ENCODE measurements at regions not wholly inside any gene's neighbourhood (a gene's known extent, or its start where the extent isn't known, plus 50 kb on each side); places are given as distances from the start of the nearest gene placed in this dataset.

- no peaks in the 10 kb centered on the region for H3K36me3 ChIP-seq (ENCODE audit: insufficient read depth, low read length)
- peaks cover 4% of the 10 kb centered on the region for H3K9me3 ChIP-seq (ENCODE audit: low read length)
- H2AFZ ChIP-seq (ENCODE audit: low read depth, low read length): no peak overlapping the region
- no peaks in the 10 kb centered on the region for H3K27me3 ChIP-seq (ENCODE audit: insufficient read depth, low read length)
- H3K4me1 ChIP-seq (ENCODE audit: insufficient read depth, low read length): no peaks in the 10 kb centered on the region
- no peak overlapping the region for H3K4me3 ChIP-seq (ENCODE audit: low read length)
These were observed 792.9 kb downstream of the EFNA5 start for GRCh38 chr5:106877881-106878280.

GRCh38 chr5:106876665-106877194, 794.0 kb downstream of the EFNA5 start:
- H3K27me3 ChIP-seq (ENCODE audit: insufficient read depth, low read length): no peaks in the 10 kb centered on the region
- H2AFZ ChIP-seq (ENCODE audit: low read depth, low read length): no peak overlapping the region
- no peaks in the 10 kb centered on the region for H3K36me3 ChIP-seq (ENCODE audit: insufficient read depth, low read length)
- peaks cover 4% of the 10 kb centered on the region for H3K9me3 ChIP-seq (ENCODE audit: low read length)
- no peak overlapping the region for H3K4me3 ChIP-seq (ENCODE audit: low read length)
- H3K4me1 ChIP-seq (ENCODE audit: insufficient read depth, low read length): no peaks in the 10 kb centered on the region

DNA sequence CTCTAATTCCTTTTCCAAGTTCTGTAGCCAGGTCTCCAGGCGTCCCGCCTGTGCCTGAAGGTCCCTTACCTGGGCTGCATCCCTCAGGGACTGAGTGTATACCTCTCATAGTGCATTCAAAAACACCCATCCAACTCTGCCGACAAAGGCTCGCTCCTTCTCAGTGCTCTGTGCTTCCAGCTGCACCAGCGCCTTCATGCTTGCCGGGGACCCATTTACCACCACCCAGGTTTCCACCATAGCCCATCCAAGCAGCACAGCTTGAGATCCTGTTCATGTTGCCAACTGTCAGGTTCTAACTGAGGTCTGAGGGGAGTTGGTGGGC, 794.5 kb downstream of the EFNA5 start:
- Histone ChIP-seq H3K4me1 (ENCODE audit: insufficient read depth, low read length) (no peaks in the 10 kb centered on the region), H3K27me3 (ENCODE audit: insufficient read depth, low read length) (no peaks in the 10 kb centered on the region), H2AFZ (ENCODE audit: low read depth, low read length) (no peak overlapping the region), H3K4me3 (ENCODE audit: low read length) (no peak overlapping the region), H3K9me3 (ENCODE audit: low read length) (peaks cover 4% of the 10 kb centered on the region), H3K36me3 (ENCODE audit: insufficient read depth, low read length) (no peaks in the 10 kb centered on the region)

DNA sequence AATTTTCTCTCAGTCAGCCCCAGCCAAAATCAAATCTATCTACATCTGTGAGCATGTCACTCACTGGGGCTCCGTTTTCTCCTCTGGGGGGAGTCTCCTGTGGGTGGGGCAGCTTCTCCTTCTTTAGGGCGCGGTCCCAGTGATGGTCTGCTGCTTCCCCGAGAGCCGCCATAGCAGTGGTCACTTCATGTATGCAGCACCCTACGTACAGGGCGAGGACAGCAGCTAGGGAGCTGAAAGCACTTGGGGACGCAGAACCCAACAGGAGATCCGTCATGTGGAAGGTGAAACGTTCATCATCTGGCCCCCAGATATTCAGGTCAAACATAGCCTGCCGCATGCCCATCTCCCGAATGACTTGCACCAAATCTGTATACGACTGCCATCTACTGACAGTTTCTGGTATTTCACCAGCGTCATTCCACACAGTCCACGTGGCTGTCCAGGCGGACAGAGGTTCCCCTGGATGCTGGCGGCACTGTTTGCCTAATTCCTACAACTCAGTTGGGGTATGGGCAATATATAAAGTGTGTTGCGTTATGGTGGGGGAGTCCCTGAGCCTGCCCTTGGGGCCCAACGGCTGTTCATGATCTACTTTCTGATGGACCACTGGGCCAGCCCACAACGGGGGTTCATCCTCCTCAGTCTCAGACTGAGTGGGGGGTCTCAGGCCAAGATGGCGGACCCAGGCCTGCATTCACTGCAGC, 795.0 kb downstream of the EFNA5 start:
- Histone ChIP-seq H3K4me3 (ENCODE audit: low read length) (no peak overlapping the region), H2AFZ (ENCODE audit: low read depth, low read length) (no peak overlapping the region), H3K4me1 (ENCODE audit: insufficient read depth, low read length) (no peaks in the 10 kb centered on the region), H3K9me3 (ENCODE audit: low read length) (peaks cover 4% of the 10 kb centered on the region), H3K36me3 (ENCODE audit: insufficient read depth, low read length) (no peaks in the 10 kb centered on the region), H3K27me3 (ENCODE audit: insufficient read depth, low read length) (no peaks in the 10 kb centered on the region)

GRCh38 chr5:106874974-106875373, 795.8 kb downstream of the EFNA5 start:
- Histone ChIP-seq H3K27me3 (ENCODE audit: insufficient read depth, low read length) (no peaks in the 10 kb centered on the region), H3K36me3 (ENCODE audit: insufficient read depth, low read length) (no peaks in the 10 kb centered on the region), H2AFZ (ENCODE audit: low read depth, low read length) (no peak overlapping the region), H3K4me3 (ENCODE audit: low read length) (no peak overlapping the region), H3K9me3 (ENCODE audit: low read length) (peaks cover 4% of the 10 kb centered on the region), H3K4me1 (ENCODE audit: insufficient read depth, low read length) (no peaks in the 10 kb centered on the region)

DNA sequence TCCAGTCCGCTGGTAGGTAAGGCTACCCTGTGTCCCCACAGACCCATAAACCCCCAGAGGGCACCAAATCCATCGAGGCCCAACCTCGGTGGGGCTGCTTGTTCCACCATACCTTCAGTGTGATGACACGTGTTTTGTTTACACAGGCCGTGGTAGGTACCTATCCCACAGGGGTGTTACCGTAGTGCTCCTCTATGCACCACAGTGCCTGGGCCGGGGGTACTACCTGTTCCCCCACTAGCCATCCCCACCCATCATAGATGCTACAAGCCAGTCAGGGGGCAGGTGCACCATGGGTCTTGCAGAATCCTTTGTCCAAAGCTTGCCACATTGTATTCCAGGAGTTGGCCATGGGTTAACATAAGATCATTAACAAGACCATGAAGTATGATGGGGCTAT, 796.2 kb downstream of the EFNA5 start:
- Histone ChIP-seq H3K27me3 (ENCODE audit: insufficient read depth, low read length) (no peaks in the 10 kb centered on the region), H3K9me3 (ENCODE audit: low read length) (peaks cover 4% of the 10 kb centered on the region), H3K36me3 (ENCODE audit: insufficient read depth, low read length) (no peaks in the 10 kb centered on the region), H2AFZ (ENCODE audit: low read depth, low read length) (no peak overlapping the region), H3K4me3 (ENCODE audit: low read length) (no peak overlapping the region), H3K4me1 (ENCODE audit: insufficient read depth, low read length) (no peaks in the 10 kb centered on the region)

DNA sequence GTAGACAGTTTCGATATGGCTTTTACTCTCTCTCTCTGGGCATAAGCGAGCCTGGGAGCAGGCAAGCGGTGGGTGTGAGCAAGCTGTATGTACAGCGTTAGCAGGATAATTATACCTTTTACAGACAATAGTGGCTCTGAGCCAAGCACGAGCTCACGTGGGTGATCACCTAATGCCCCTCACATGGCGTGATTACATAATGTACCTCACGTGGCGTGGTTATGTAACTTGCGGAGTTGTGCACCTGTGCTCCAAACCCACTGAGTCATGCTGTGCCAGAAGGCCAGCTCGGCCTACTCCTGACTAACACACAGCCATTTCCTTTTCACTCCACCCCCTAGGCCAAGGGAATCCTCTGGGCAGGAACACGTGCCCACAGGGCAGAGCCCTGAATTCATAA, 797.2 kb downstream of the EFNA5 start:
- H3K36me3 ChIP-seq (ENCODE audit: insufficient read depth, low read length): no peaks in the 10 kb centered on the region
- no peak overlapping the region for H2AFZ ChIP-seq (ENCODE audit: low read depth, low read length)
- no peak overlapping the region for H3K4me3 ChIP-seq (ENCODE audit: low read length)
- no peaks in the 10 kb centered on the region for H3K27me3 ChIP-seq (ENCODE audit: insufficient read depth, low read length)
- H3K4me1 ChIP-seq (ENCODE audit: insufficient read depth, low read length): no peaks in the 10 kb centered on the region
- H3K9me3 ChIP-seq (ENCODE audit: low read length): peaks cover 4% of the 10 kb centered on the region

- Histone ChIP-seq H3K9me3 (ENCODE audit: low read length) (no peaks in the 10 kb centered on the region), H3K4me3 (ENCODE audit: low read length) (no peak overlapping the region)
These were observed 805.5 kb downstream of the EFNA5 start for GRCh38 chr5:106865279-106865678.

GRCh38 chr5:106862450-106863193, 808.1 kb downstream of the EFNA5 start:
- H3K27me3 ChIP-seq (ENCODE audit: insufficient read depth, low read length): no peaks in the 10 kb centered on the region
- H2AFZ ChIP-seq (ENCODE audit: low read depth, low read length): no peak overlapping the region

More at GRCh38 chr5:106865279-106865678, 805.5 kb downstream of the EFNA5 start:
- peaks cover 6% of the 10 kb centered on the region for H3K4me1 ChIP-seq (ENCODE audit: insufficient read depth, low read length)
- no peaks in the 10 kb centered on the region for H3K27me3 ChIP-seq (ENCODE audit: insufficient read depth, low read length)
- no peak overlapping the region for H2AFZ ChIP-seq (ENCODE audit: low read depth, low read length)
- no peaks in the 10 kb centered on the region for H3K36me3 ChIP-seq (ENCODE audit: insufficient read depth, low read length)

GRCh38 chr5:106860398-106861044, 810.2 kb downstream of the EFNA5 start:
- Histone ChIP-seq H3K27me3 (ENCODE audit: insufficient read depth, low read length) (no peaks in the 10 kb centered on the region), H3K36me3 (ENCODE audit: insufficient read depth, low read length) (no peaks in the 10 kb centered on the region), H2AFZ (ENCODE audit: low read depth, low read length) (no peak overlapping the region), H3K9me3 (ENCODE audit: low read length) (no peaks in the 10 kb centered on the region), H3K4me3 (ENCODE audit: low read length) (no peak overlapping the region), H3K4me1 (ENCODE audit: insufficient read depth, low read length) (peaks cover 6% of the 10 kb centered on the region)

More at GRCh38 chr5:106862450-106863193, 808.1 kb downstream of the EFNA5 start:
- Histone ChIP-seq H3K36me3 (ENCODE audit: insufficient read depth, low read length) (no peaks in the 10 kb centered on the region), H3K4me1 (ENCODE audit: insufficient read depth, low read length) (peaks cover 6% of the 10 kb centered on the region), H3K4me3 (ENCODE audit: low read length) (no peak overlapping the region), H3K9me3 (ENCODE audit: low read length) (no peaks in the 10 kb centered on the region)

DNA sequence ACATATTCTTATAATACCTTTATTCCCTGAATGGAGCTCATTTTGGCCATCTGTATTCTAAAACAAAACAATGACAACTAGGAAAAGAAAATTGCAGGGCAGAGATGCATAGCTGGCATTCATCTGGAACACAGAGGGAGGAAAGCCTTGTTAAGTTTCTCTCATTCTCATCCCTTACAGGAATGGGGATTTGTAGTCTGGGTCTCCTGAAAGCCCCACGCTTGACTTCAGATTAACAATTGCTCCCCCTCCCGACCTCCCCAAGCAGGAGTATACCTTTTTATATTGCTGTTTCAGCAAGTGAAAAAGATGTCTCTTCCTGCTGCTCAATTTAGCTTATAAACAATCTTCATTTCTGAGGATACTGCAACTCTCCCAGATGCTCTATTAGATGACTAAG, 812.1 kb downstream of the EFNA5 start:
- Histone ChIP-seq H3K36me3 (ENCODE audit: insufficient read depth, low read length) (no peaks in the 10 kb centered on the region), H3K27me3 (ENCODE audit: insufficient read depth, low read length) (no peaks in the 10 kb centered on the region), H3K9me3 (ENCODE audit: low read length) (peaks cover 4% of the 10 kb centered on the region), H3K4me3 (ENCODE audit: low read length) (no peak overlapping the region), H2AFZ (ENCODE audit: low read depth, low read length) (no peak overlapping the region), H3K4me1 (ENCODE audit: insufficient read depth, low read length) (peaks cover 6% of the 10 kb centered on the region)

- Histone ChIP-seq H3K4me1 (ENCODE audit: insufficient read depth, low read length) (no peaks in the 10 kb centered on the region), H2AFZ (ENCODE audit: low read depth, low read length) (no peak overlapping the region), H3K27me3 (ENCODE audit: insufficient read depth, low read length) (no peaks in the 10 kb centered on the region), H3K36me3 (ENCODE audit: insufficient read depth, low read length) (no peaks in the 10 kb centered on the region), H3K4me3 (ENCODE audit: low read length) (no peak overlapping the region), H3K9me3 (ENCODE audit: low read length) (peaks cover 4% of the 10 kb centered on the region)
These were observed 815.8 kb downstream of the EFNA5 start for GRCh38 chr5:106854922-106855321.

GRCh38 chr5:106854105-106854687, 816.5 kb downstream of the EFNA5 start:
- Histone ChIP-seq H3K9me3 (ENCODE audit: low read length) (peaks cover 4% of the 10 kb centered on the region), H3K27me3 (ENCODE audit: insufficient read depth, low read length) (no peaks in the 10 kb centered on the region), H2AFZ (ENCODE audit: low read depth, low read length) (no peak overlapping the region), H3K4me3 (ENCODE audit: low read length) (no peak overlapping the region), H3K36me3 (ENCODE audit: insufficient read depth, low read length) (no peaks in the 10 kb centered on the region), H3K4me1 (ENCODE audit: insufficient read depth, low read length) (no peaks in the 10 kb centered on the region)

Data from neuron (in vitro differentiated cells).